ENCODE measurements at regions not wholly inside any gene's neighbourhood (a gene's known extent, or its start where the extent isn't known, plus 50 kb on each side); places are given as distances from the start of the nearest gene placed in this dataset.

DNA sequence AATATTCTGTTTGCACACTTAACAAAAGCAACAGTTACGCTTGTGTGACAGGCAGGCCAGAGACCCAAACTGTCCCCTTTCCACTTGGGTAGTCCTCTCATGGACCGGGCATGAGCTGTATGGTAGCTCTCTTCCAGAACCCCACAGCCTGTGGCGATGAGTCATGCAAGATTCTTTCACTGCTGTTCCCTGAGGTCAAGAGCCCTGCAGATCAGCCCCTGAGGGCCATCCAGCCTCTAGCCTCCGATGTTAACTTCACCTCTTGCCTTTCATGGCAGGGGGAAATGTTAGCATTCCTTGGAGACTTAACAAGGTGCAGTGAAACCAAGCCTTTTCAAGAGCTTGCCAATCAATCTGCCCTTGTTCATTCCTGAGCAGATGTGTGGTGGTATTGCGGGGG is 63.2 kb upstream of the DEUP1 start:
- DNase-seq (ENCODE audit: low read depth) = no peak
- Histone ChIP-seq H3K36me3 (ENCODE audit: control insufficient read depth, insufficient read depth, low read length) (no peaks in the 10 kb centered on the region), H3K27me3 (ENCODE audit: control insufficient read depth, insufficient read depth, low read length) (no peaks in the 10 kb centered on the region), H3K4me3 (ENCODE audit: low read depth, low read length) (no peak overlapping the region)
- peak; percentile 36 for FAIRE-seq
- TF ChIP-seq, protein P1, sequence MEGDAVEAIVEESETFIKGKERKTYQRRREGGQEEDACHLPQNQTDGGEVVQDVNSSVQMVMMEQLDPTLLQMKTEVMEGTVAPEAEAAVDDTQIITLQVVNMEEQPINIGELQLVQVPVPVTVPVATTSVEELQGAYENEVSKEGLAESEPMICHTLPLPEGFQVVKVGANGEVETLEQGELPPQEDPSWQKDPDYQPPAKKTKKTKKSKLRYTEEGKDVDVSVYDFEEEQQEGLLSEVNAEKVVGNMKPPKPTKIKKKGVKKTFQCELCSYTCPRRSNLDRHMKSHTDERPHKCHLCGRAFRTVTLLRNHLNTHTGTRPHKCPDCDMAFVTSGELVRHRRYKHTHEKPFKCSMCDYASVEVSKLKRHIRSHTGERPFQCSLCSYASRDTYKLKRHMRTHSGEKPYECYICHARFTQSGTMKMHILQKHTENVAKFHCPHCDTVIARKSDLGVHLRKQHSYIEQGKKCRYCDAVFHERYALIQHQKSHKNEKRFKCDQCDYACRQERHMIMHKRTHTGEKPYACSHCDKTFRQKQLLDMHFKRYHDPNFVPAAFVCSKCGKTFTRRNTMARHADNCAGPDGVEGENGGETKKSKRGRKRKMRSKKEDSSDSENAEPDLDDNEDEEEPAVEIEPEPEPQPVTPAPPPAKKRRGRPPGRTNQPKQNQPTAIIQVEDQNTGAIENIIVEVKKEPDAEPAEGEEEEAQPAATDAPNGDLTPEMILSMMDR (IDR thresholded peaks at IDR 0.05; ENCODE audit: insufficient read depth, low read length, severe bottlenecking) = no peak

- no peaks in the 10 kb centered on the region for H3K36me3 ChIP-seq (ENCODE audit: control insufficient read depth, insufficient read depth, low read length)
- FAIRE-seq = no peak
- no peak overlapping the region for H3K4me3 ChIP-seq (ENCODE audit: low read depth, low read length)
- TF ChIP-seq, protein P1 (IDR thresholded peaks at IDR 0.05; ENCODE audit: insufficient read depth, low read length, severe bottlenecking) = no peak
- H3K27me3 ChIP-seq (ENCODE audit: control insufficient read depth, insufficient read depth, low read length) = no peaks in the 10 kb centered on the region
- no peak for DNase-seq (ENCODE audit: low read depth)
Observed at GRCh38 chr11:93268287-93269040, 62.1 kb upstream of the DEUP1 start.

- FAIRE-seq (no peak), DNase-seq (ENCODE audit: low read depth) (no peak)
- Histone ChIP-seq H3K27me3 (ENCODE audit: control insufficient read depth, insufficient read depth, low read length) (no peaks in the 10 kb centered on the region), H3K36me3 (ENCODE audit: control insufficient read depth, insufficient read depth, low read length) (no peaks in the 10 kb centered on the region), H3K4me3 (ENCODE audit: low read depth, low read length) (no peak overlapping the region)
- TF ChIP-seq, protein P1 (IDR thresholded peaks at IDR 0.05; ENCODE audit: insufficient read depth, low read length, severe bottlenecking) = no peak
Observed at GRCh38 chr11:93271596-93271995, 58.9 kb upstream of the DEUP1 start.

DNA sequence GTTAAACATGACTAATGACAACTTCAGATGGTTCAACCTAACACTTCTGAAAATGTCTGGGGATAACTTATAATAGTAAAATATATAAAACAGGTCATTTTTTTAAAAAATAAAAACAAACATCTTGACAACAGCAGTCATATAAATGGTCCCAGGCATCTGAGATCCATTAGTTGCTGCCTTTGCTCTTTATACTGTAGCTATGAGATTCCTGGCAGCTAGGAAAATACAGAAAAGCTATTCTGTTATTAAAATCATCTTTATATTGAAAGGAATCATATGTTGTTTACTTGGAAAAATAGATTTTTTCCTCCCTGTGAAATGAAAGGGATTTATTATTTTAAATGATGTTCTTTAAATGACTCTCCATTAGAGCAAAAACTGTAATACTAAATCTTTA is 55.7 kb upstream of the DEUP1 start:
- Histone ChIP-seq H3K4me3 (ENCODE audit: low read depth, low read length) (no peak overlapping the region), H3K27me3 (ENCODE audit: control insufficient read depth, insufficient read depth, low read length) (no peaks in the 10 kb centered on the region), H3K36me3 (ENCODE audit: control insufficient read depth, insufficient read depth, low read length) (no peaks in the 10 kb centered on the region)
- DNase-seq (ENCODE audit: low read depth) = no peak
- TF ChIP-seq, protein P1 (IDR thresholded peaks at IDR 0.05; ENCODE audit: insufficient read depth, low read length, severe bottlenecking) = no peak
- no peak for FAIRE-seq

DNA sequence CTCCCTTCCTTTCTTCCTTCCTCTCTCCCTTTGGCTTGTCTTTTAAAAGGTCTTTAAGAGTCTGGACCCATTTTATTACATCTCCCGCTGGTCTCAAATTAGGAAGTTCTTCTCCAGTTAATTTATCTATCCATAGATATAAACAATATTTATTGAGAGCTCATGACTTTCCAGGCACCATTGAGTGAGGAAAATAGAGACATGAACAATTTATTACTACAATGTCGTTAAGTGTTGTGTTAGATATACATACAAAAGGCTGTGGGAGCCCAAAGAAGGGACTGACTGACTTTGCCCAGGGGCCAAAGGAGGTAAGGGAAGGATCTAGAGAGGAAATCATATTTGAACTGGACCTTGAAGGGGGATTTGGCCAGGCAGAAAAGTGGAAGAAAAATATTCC is 51.6 kb upstream of the DEUP1 start:
- no peaks in the 10 kb centered on the region for H3K27me3 ChIP-seq (ENCODE audit: control insufficient read depth, insufficient read depth, low read length)
- TF ChIP-seq, protein P1 (IDR thresholded peaks at IDR 0.05; ENCODE audit: insufficient read depth, low read length, severe bottlenecking) = no peak
- H3K36me3 ChIP-seq (ENCODE audit: control insufficient read depth, insufficient read depth, low read length) = no peaks in the 10 kb centered on the region
- FAIRE-seq (no peak), DNase-seq (ENCODE audit: low read depth) (no peak)
- H3K4me3 ChIP-seq (ENCODE audit: low read depth, low read length) = no peak overlapping the region

- FAIRE-seq (no peak), DNase-seq (ENCODE audit: low read depth) (no peak)
- H3K4me3 ChIP-seq (ENCODE audit: low read depth, low read length) = no peak overlapping the region
- no peaks in the 10 kb centered on the region for H3K36me3 ChIP-seq (ENCODE audit: control insufficient read depth, insufficient read depth, low read length)
- H3K27me3 ChIP-seq (ENCODE audit: control insufficient read depth, insufficient read depth, low read length) = no peaks in the 10 kb centered on the region
- TF ChIP-seq, protein P1 (IDR thresholded peaks at IDR 0.05; ENCODE audit: insufficient read depth, low read length, severe bottlenecking) = no peak
Observed at GRCh38 chr11:93279851-93280347, 50.6 kb upstream of the DEUP1 start.

All from bronchial epithelial cell (primary cell).